ENCODE measurements at regions not wholly inside any gene's neighbourhood (a gene's known extent, or its start where the extent isn't known, plus 50 kb on each side); places are given as distances from the start of the nearest gene placed in this dataset.

DNA sequence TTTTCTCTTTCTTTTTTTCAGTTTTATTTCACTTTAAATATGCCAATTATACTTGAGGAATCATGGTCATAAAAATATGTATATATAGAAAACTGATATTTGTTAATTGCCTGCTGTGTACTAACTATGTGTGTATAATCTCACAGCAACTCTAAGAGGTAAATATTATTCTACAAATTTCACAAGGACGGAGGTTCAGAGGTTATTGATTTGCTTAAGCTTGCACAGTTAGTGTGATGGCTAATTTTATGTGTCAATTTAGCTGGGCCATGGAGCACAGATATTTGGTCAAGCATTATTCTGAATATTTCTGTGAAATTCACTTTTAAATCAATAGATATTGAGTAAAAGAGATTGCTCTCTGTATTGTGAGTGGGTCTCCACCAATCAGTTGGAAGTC is 75.7 kb upstream of the CENPW start:
- no peak overlapping the region for H3K4me2 ChIP-seq (ENCODE audit: insufficient read depth in 1 of 2, low read depth in 2 of 2, low read length in 2 of 2)
- no peak overlapping the region for H2AFZ ChIP-seq (ENCODE audit: low read length)
- no peak overlapping the region for H3K18ac ChIP-seq (ENCODE audit: extremely low read depth, low read length)
- H3K56ac ChIP-seq (replicated peaks; ENCODE audit: insufficient read length, low read depth, low read length), result no peak overlapping the region
- H3K27me3 ChIP-seq (replicated peaks in 1 of 4; ENCODE audit: control insufficient read depth in 3 of 4, extremely low read depth in 1 of 4, insufficient read depth in 3 of 4, low read length in 3 of 4), result peaks cover 0 to 1% (median 0%) of the 10 kb centered on the region in 4 experiments; a peak in 1 of 7 replicates
- H2BK12ac ChIP-seq (ENCODE audit: low read depth, low read length), result no peak overlapping the region
- no peak overlapping the region for H3K27ac ChIP-seq (ENCODE audit: low read depth, low read length)
- no peaks in the 10 kb centered on the region for H3K36me3 ChIP-seq (ENCODE audit: control insufficient read depth in 2 of 4, insufficient read depth in 4 of 4, low read length in 3 of 4)
- no peak overlapping the region for H3K9ac ChIP-seq (replicated peaks in 1 of 4; ENCODE audit: extremely low read depth in 1 of 4, low read depth in 3 of 4, low read length in 3 of 4)
- H3K23me2 ChIP-seq (ENCODE audit: low read depth, low read length), result no peaks in the 10 kb centered on the region
- H3K4ac ChIP-seq (replicated peaks; ENCODE audit: insufficient read length, low read depth, low read length), result no peak overlapping the region
- no peak overlapping the region for H4K5ac ChIP-seq (ENCODE audit: insufficient read length, low read depth, low read length)
- WGBS, 2 experiments (ENCODE audit: extremely low coverage in 1 of 2, insufficient coverage in 1 of 2, insufficient read length in 1 of 2, insufficient replicate concordance in 2 of 2, low coverage in 1 of 2, low lambda C conversion rate in 2 of 2, missing lambda C conversion rate in 1 of 2), result 83% methylated on average over 1 of the region's 1 CpG; no CpG with 5 or more reads in 1 of the 2 experiments
- H4K8ac ChIP-seq (ENCODE audit: extremely low read depth, insufficient read depth, low read length), result no peak overlapping the region
- H2BK120ac ChIP-seq (replicated peaks; ENCODE audit: low read depth, low read length), result no peak overlapping the region
- H3K14ac ChIP-seq (ENCODE audit: insufficient read length), result no peak overlapping the region
- no peaks in the 10 kb centered on the region for H3K79me1 ChIP-seq (ENCODE audit: low read depth, low read length)
- no peaks in the 10 kb centered on the region for H3K79me2 ChIP-seq (ENCODE audit: control insufficient read depth in 1 of 2, insufficient read depth in 2 of 2, low read length in 2 of 2)
- DNase-seq (ENCODE audit: low read depth in 1 of 2, low spot score in 2 of 2) (no peak), FAIRE-seq (no peak)
- ChIA-PET POLR2A (ENCODE audit: partially characterized antibody) (no interaction called here), CTCF (ENCODE audit: partially characterized antibody) (no interaction called here)
- no peak overlapping the region for H3K4me3 ChIP-seq (ENCODE audit: extremely low read depth in 1 of 4, insufficient read depth in 2 of 4, low read depth in 3 of 4, low read length in 4 of 4)
- H2BK15ac ChIP-seq (ENCODE audit: low read length), result no peak overlapping the region
- no peak overlapping the region for H3K23ac ChIP-seq (ENCODE audit: insufficient read length)
- no peak overlapping the region for H4K91ac ChIP-seq (replicated peaks; ENCODE audit: insufficient read length, low read length)
- no peaks in the 10 kb centered on the region for H3K9me3 ChIP-seq (ENCODE audit: insufficient read depth in 2 of 2, low read depth in 1 of 2, low read length in 1 of 2)
- H4K20me1 ChIP-seq (replicated peaks in 1 of 2; ENCODE audit: control insufficient read depth in 1 of 2, insufficient read depth in 2 of 2, low read length in 2 of 2), result peaks cover 0 to 3% of the 10 kb centered on the region in 2 experiments
- no peak overlapping the region for H2BK5ac ChIP-seq (ENCODE audit: low read depth, low read length)
- H2BK20ac ChIP-seq (ENCODE audit: low read length), result no peak overlapping the region
- H2AK5ac ChIP-seq (ENCODE audit: low read depth, low read length), result no peak overlapping the region
- no peaks in the 10 kb centered on the region for H3K4me1 ChIP-seq (replicated peaks in 1 of 4; ENCODE audit: control insufficient read depth in 3 of 4, insufficient read depth in 4 of 4, low read length in 3 of 4)
- no peak for TF ChIP-seq ATF2 (IDR thresholded peaks at IDR 0.05; ENCODE audit: low read length)
- TF ChIP-seq EP300 (IDR thresholded peaks at IDR 0.05; ENCODE audit: borderline replicate concordance in 1 of 2, low read depth in 2 of 2, low read length in 2 of 2), result no peak
- TF ChIP-seq SRF (IDR thresholded peaks at IDR 0.05; ENCODE audit: low read depth, low read length), result no peak
- TF ChIP-seq JUN (IDR thresholded peaks at IDR 0.05; ENCODE audit: low read depth, low read length), result no peak
- TF ChIP-seq KDM4A (IDR thresholded peaks at IDR 0.05; ENCODE audit: low read depth, low read length, severe bottlenecking), result no peak
- TF ChIP-seq CREB1 (IDR thresholded peaks at IDR 0.05), result no peak
- no peak for TF ChIP-seq BCL11A (IDR thresholded peaks at IDR 0.05; ENCODE audit: low read depth in 2 of 2, low read length in 2 of 2)
- TF ChIP-seq CEBPB (IDR thresholded peaks at IDR 0.05; ENCODE audit: low read depth, low read length), result no peak
- no peak for TF ChIP-seq SAP30 (IDR thresholded peaks at IDR 0.05; ENCODE audit: insufficient read depth, insufficient replicate concordance, low read length)
- TF ChIP-seq SP4 (IDR thresholded peaks at IDR 0.05; ENCODE audit: low read length), result no peak
- no peak for TF ChIP-seq TAF1 (IDR thresholded peaks at IDR 0.05; ENCODE audit: low read depth, low read length)
- TF ChIP-seq, protein P1, sequence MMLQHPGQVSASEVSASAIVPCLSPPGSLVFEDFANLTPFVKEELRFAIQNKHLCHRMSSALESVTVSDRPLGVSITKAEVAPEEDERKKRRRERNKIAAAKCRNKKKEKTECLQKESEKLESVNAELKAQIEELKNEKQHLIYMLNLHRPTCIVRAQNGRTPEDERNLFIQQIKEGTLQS (IDR thresholded peaks at IDR 0.05; ENCODE audit: insufficient read depth, low read depth, low read length), result no peak
- no peak for TF ChIP-seq EZH2 (IDR thresholded peaks at IDR 0.05; ENCODE audit: low read depth, low read length, severe bottlenecking)

Data from H1 (cell line).